OCI-LY3 (cell line): ENCODE measurements at regions not wholly inside any gene's neighbourhood (a gene's known extent, or its start where the extent isn't known, plus 50 kb on each side); places are given as distances from the start of the nearest gene placed in this dataset.

ENCODE experiments used
- H2AFZ ChIP-seq: fragments of 200-600, 300-600 bp; shearing (Covaris generic); 2 replicates; pipeline ENCODE4 v1.6.0; 2014; ENCODE audit warnings: antibody characterized with exemption, low read depth, low read length
- H3K27ac ChIP-seq: fragments of 200-600, 300-600 bp; sonication (generic); 2 replicates; pipeline ENCODE4 v1.5.1; 2014; ENCODE audit warnings: mild to moderate bottlenecking, low read length, moderate library complexity, mixed read lengths
- H3K27me3 ChIP-seq: fragments of 200-600, 300-600 bp; sonication (generic); 2 replicates; pipeline ENCODE4 v1.6.1; 2014; ENCODE audit warnings: low read depth, low read length, mixed read lengths
- H3K36me3 ChIP-seq: fragments of 200-600, 300-600 bp; sonication (generic); replicated peaks from 2 replicates; pipeline ENCODE3; 2014; ENCODE audit warnings: low read depth, low read length, mixed read lengths
- H3K4me1 ChIP-seq: fragments of 300-600, 200-600 bp; sonication (generic); 2 replicates; pipeline ENCODE4 v1.6.1; 2014; ENCODE audit warnings: low read length, mixed read lengths
- H3K4me2 ChIP-seq: fragments of 200-600, 300-600 bp; sonication (generic); 2 replicates; pipeline ENCODE4 v1.6.1; 2014; ENCODE audit warnings: low read length, mixed read lengths
- H3K4me3 ChIP-seq: fragments of 300-600, 200-600 bp; sonication (generic); 2 replicates; pipeline ENCODE4 v1.5.1; 2014; ENCODE audit warnings: antibody characterized with exemption, mild to moderate bottlenecking, low read length, moderate library complexity
- H3K79me2 ChIP-seq: fragments of 300-600, 200-600 bp; shearing (Covaris generic); 2 replicates; pipeline ENCODE4 v1.6.1; 2014; ENCODE audit warnings: mild to moderate bottlenecking, low read length, mixed read lengths
- H3K9ac ChIP-seq: fragments of 300-600, 200-600 bp; shearing (Covaris generic); 2 replicates; pipeline ENCODE4 v1.6.0; 2014; ENCODE audit warnings: mild to moderate bottlenecking, low read length, moderate library complexity
- H3K9me3 ChIP-seq: fragments of 200-600, 300-600 bp; shearing (Covaris generic); 2 replicates; pipeline ENCODE4 v1.6.1; 2014; ENCODE audit warnings: low read length, mixed read lengths; ENCODE audit not compliant: insufficient read depth
- H4K20me1 ChIP-seq: fragments of 200-600, 300-600 bp; sonication (generic); 2 replicates; pipeline ENCODE4 v1.6.1; 2016; ENCODE audit warnings: low read length, mixed read lengths; ENCODE audit not compliant: insufficient read depth
- EZH2phosphoT487 ChIP-seq: fragments of 200-600 bp; shearing (Covaris generic); IDR thresholded peaks from 2 replicates; pipeline ENCODE4 v1.6.1; 2018; ENCODE audit warnings: antibody characterized with exemption, mixed run types, low read depth
- TF ChIP-seq, protein P1 (sequence below): fragments of 200-600, 300-600 bp; sonication (generic); IDR thresholded peaks from 2 replicates; pipeline ENCODE4 v1.5.1; 2014; ENCODE audit warnings: antibody characterized with exemption, low read length, low read depth

DNA sequence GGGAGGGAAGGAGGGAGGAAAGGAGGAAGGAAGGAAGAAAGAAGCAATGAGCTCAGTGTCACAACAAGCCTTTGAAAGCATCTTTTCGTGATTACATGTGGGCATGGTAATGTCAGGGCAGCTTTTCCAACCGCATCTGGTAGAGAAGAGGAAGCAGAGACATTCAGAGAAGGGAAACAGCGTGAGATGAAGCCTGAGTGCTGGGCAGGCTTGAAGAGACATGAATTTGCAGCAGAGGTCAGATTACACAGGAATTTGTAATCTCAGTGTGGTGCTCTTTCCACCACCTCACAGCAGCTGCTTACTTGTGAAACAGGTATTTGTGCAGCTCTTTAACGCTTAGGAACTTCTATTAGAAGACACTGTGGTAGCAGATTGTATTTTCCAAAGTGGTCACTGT, 289.5 kb upstream of the C11orf87 start:
- TF ChIP-seq, protein P1, sequence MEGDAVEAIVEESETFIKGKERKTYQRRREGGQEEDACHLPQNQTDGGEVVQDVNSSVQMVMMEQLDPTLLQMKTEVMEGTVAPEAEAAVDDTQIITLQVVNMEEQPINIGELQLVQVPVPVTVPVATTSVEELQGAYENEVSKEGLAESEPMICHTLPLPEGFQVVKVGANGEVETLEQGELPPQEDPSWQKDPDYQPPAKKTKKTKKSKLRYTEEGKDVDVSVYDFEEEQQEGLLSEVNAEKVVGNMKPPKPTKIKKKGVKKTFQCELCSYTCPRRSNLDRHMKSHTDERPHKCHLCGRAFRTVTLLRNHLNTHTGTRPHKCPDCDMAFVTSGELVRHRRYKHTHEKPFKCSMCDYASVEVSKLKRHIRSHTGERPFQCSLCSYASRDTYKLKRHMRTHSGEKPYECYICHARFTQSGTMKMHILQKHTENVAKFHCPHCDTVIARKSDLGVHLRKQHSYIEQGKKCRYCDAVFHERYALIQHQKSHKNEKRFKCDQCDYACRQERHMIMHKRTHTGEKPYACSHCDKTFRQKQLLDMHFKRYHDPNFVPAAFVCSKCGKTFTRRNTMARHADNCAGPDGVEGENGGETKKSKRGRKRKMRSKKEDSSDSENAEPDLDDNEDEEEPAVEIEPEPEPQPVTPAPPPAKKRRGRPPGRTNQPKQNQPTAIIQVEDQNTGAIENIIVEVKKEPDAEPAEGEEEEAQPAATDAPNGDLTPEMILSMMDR: no peak
- no peak for TF ChIP-seq EZH2phosphoT487
- peaks cover 3% of the 10 kb centered on the region for H3K36me3 ChIP-seq
- H3K9ac ChIP-seq: peak overlapping the region; percentile 20; the same call in 1 of the 2 replicates
- no peaks in the 10 kb centered on the region for H4K20me1 ChIP-seq
- H3K27me3 ChIP-seq: no peaks in the 10 kb centered on the region
- H3K4me3 ChIP-seq: peak overlapping the region; percentile 35
- H3K4me2 ChIP-seq: peak overlapping the region; percentile 78
- H3K9me3 ChIP-seq: no peaks in the 10 kb centered on the region
- H3K27ac ChIP-seq: peak overlapping the region; percentile 76
- H3K79me2 ChIP-seq: no peaks in the 10 kb centered on the region
- peak overlapping the region; percentile 81; the same call in 1 of the 2 replicates for H2AFZ ChIP-seq
- H3K4me1 ChIP-seq: peaks cover 22% of the 10 kb centered on the region

DNA sequence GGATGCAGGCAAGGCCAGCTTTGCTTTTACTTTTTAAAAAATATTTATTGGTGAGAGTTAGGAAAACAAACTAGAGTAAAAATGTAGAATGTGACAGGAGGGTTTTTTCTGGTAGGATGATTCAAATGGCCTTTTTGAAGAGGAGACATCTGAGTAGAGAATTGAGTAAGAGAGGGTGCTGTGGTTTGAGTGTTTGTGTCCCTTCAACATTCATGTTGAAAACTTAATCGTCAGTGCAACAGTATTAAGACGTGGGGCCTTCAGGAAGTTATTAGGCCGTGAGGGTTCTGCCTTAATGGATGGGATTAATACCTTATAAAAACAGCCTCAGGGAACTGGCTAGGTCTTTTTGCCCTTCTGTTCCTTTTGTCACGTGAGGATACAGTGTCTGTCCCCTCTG, 288.8 kb upstream of the C11orf87 start:
- Histone ChIP-seq H3K27ac (peak overlapping the region; percentile 76), H3K4me2 (peak overlapping the region; percentile 78), H4K20me1 (no peaks in the 10 kb centered on the region), H3K9ac (peak overlapping the region; percentile 20; the same call in 1 of the 2 replicates), H3K27me3 (no peaks in the 10 kb centered on the region), H3K4me3 (peak overlapping the region; percentile 35), H3K36me3 (peaks cover 3% of the 10 kb centered on the region), H3K9me3 (no peaks in the 10 kb centered on the region), H3K4me1 (peaks cover 22% of the 10 kb centered on the region), H2AFZ (peak overlapping the region; percentile 81), H3K79me2 (no peaks in the 10 kb centered on the region)
- no peak for TF ChIP-seq EZH2phosphoT487
- TF ChIP-seq, protein P1: no peak

DNA sequence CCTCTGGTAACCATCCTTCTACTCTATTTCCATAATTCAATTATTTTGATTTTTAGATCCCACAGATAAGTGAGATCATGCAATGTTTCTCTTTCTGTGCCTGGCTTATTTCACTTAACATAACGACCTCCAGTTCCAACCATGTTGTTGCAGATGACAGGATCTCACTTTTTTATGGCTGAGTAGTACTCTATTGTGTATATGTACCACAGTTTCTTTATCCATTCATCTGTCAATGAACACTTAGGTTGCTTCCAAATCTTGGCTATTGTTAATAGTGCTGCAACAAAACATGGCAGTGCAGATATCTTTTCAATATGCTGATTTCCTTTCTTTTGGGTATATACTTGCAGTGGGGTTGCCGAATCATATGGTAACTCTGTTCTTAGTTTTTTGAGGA, 286.4 kb upstream of the C11orf87 start:
- Histone ChIP-seq H3K27ac (no peak overlapping the region), H4K20me1 (no peaks in the 10 kb centered on the region), H3K27me3 (no peaks in the 10 kb centered on the region), H3K79me2 (no peaks in the 10 kb centered on the region), H3K4me2 (no peak overlapping the region), H3K9me3 (no peaks in the 10 kb centered on the region), H3K4me3 (no peak overlapping the region), H3K36me3 (peaks cover 3% of the 10 kb centered on the region), H3K4me1 (peaks cover 22% of the 10 kb centered on the region), H3K9ac (no peak overlapping the region), H2AFZ (no peak overlapping the region)
- no peak for TF ChIP-seq EZH2phosphoT487
- TF ChIP-seq, protein P1: no peak

DNA sequence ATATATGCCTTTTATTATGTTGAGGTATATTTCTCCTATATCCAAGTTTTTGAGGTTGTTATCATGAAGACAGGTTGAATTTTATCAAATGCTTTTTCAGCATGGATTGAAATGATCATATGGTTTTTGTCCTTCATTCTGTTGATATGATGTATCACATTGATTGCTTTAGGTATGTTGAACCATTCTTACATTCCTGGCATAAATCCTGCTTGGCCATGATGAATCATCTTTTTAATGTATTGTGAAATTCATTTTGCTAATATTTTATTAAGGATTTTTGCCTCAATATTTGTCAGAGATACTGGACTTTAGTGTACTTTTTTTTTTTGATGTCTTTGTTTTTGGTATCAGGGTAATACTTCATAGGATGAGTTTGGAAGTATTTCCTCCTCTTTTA, 283.8 kb upstream of the C11orf87 start:
- Histone ChIP-seq H3K9ac (no peak overlapping the region), H4K20me1 (no peaks in the 10 kb centered on the region), H2AFZ (no peak overlapping the region), H3K79me2 (no peaks in the 10 kb centered on the region), H3K27me3 (no peaks in the 10 kb centered on the region), H3K4me3 (no peak overlapping the region), H3K4me1 (peaks cover 6% of the 10 kb centered on the region), H3K27ac (no peak overlapping the region), H3K9me3 (no peaks in the 10 kb centered on the region), H3K36me3 (peaks cover 3% of the 10 kb centered on the region), H3K4me2 (no peak overlapping the region)
- TF ChIP-seq, protein P1: no peak
- TF ChIP-seq EZH2phosphoT487: no peak
